PC-9 (cell line): ENCODE measurements at regions not wholly inside any gene's neighbourhood (a gene's known extent, or its start where the extent isn't known, plus 50 kb on each side); places are given as distances from the start of the nearest gene placed in this dataset.

Source experiments
- BruUV-seq: library from RNA; stranded (reverse); fragments of 400-500 nt; replicated peaks from 2 replicates; lab custom pipeline; 2021; lab: Mats Ljungman, UMichigan
- CTCF ChIA-PET: fragments of 300-600 bp; sonication (Branson Sonifier 250); formaldehyde crosslinking; loops from one replicate; lab custom pipeline; 2022; ENCODE audit warnings: antibody characterized with exemption; lab: Charles Lee
- POLR2A ChIA-PET: fragments of 300-600 bp; sonication (Branson Sonifier 250); formaldehyde crosslinking; loops from one replicate; lab custom pipeline; 2022; ENCODE audit warnings: antibody characterized with exemption; ENCODE audit not compliant: unreplicated experiment; lab: Charles Lee
- DNase-seq, 2 experiments: peaks; one replicate each; pipeline versions ENCODE4 v3.0.0 to v3.0.0-alpha.2; 2015 to 2022; ENCODE audit warnings: mixed read lengths in 1 of 2
- H2AFZ ChIP-seq: fragments of 200-600 bp; sonication (generic); 2 replicates; pipeline ENCODE4 v1.8.1; 2017; ENCODE audit warnings: antibody characterized with exemption
- H3F3A ChIP-seq: fragments of 200-600 bp; sonication (generic); 2 replicates; pipeline ENCODE4 v1.8.1; 2017; ENCODE audit warnings: antibody characterized with exemption, mild to moderate bottlenecking, low read depth; ENCODE audit not compliant: insufficient read depth
- H3K27ac ChIP-seq: fragments of 200-600 bp; sonication (generic); 2 replicates; pipeline ENCODE4 v1.6.1; 2016; ENCODE audit warnings: mixed run types
- H3K27me3 ChIP-seq: fragments of 200-600 bp; sonication (generic); 2 replicates; pipeline ENCODE4 v1.6.1; 2016; ENCODE audit warnings: low read depth, mixed run types; ENCODE audit not compliant: insufficient read depth
- H3K36me3 ChIP-seq: fragments of 200-600 bp; sonication (generic); 2 replicates; pipeline ENCODE4 v1.6.1; 2016; ENCODE audit warnings: low read depth, mixed run types
- H3K4me1 ChIP-seq: fragments of 200-600 bp; sonication (generic); replicated peaks from 2 replicates; pipeline ENCODE4 v1.6.1; 2016; ENCODE audit warnings: mixed run types; ENCODE audit not compliant: insufficient read depth
- H3K4me2 ChIP-seq: fragments of 200-600 bp; sonication (generic); 2 replicates; pipeline ENCODE4 v1.6.1; 2017; ENCODE audit warnings: mixed run types
- H3K4me3 ChIP-seq: fragments of 200-600 bp; sonication (generic); 2 replicates; pipeline ENCODE4 v1.6.1; 2016; ENCODE audit warnings: mixed run types
- H3K79me2 ChIP-seq: fragments of 200-600 bp; sonication (generic); 2 replicates; pipeline ENCODE4 v1.6.1; 2017; ENCODE audit warnings: low read depth, mixed run types
- H3K9me2 ChIP-seq: fragments of 200-600 bp; sonication (generic); 2 replicates; pipeline ENCODE4 v1.8.1; 2017; ENCODE audit warnings: mild to moderate bottlenecking; ENCODE audit not compliant: insufficient read depth
- H3K9me3 ChIP-seq: fragments of 200-600 bp; sonication (generic); 2 replicates; pipeline ENCODE4 v1.8.1; 2016; ENCODE audit warnings: low read depth; ENCODE audit not compliant: insufficient read depth
- H4K20me1 ChIP-seq: fragments of 200-600 bp; sonication (generic); 2 replicates; pipeline ENCODE4 v1.8.1; 2017; ENCODE audit not compliant: insufficient read depth
- EZH2 ChIP-seq: fragments of 200-600 bp; sonication (generic); IDR thresholded peaks from 2 replicates; pipeline ENCODE4 v1.8.0; 2017; ENCODE audit warnings: antibody characterized with exemption, low read depth
- intact Hi-C: fragments of 100-400 bp; cut with micrococcal nuclease; formaldehyde crosslinking; loops from one replicate; pipeline ENCODE4 v1.10.0; 2022; ENCODE audit not compliant: unreplicated experiment
- TF ChIP-seq, protein P1 (sequence below): fragments of 200-600 bp; sonication (generic); conservative IDR thresholded peaks from 2 replicates; pipeline ENCODE4 v1.6.1; 2017; ENCODE audit warnings: mixed run types, antibody characterized with exemption, mild to moderate bottlenecking, moderate library complexity

- TF ChIP-seq, protein P1, sequence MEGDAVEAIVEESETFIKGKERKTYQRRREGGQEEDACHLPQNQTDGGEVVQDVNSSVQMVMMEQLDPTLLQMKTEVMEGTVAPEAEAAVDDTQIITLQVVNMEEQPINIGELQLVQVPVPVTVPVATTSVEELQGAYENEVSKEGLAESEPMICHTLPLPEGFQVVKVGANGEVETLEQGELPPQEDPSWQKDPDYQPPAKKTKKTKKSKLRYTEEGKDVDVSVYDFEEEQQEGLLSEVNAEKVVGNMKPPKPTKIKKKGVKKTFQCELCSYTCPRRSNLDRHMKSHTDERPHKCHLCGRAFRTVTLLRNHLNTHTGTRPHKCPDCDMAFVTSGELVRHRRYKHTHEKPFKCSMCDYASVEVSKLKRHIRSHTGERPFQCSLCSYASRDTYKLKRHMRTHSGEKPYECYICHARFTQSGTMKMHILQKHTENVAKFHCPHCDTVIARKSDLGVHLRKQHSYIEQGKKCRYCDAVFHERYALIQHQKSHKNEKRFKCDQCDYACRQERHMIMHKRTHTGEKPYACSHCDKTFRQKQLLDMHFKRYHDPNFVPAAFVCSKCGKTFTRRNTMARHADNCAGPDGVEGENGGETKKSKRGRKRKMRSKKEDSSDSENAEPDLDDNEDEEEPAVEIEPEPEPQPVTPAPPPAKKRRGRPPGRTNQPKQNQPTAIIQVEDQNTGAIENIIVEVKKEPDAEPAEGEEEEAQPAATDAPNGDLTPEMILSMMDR = no peak
- TF ChIP-seq EZH2 = no peak
- Histone ChIP-seq H3K27ac (no peak overlapping the region), H3K27me3 (no peaks in the 10 kb centered on the region), H3K9me2 (no peaks in the 10 kb centered on the region), H3K4me2 (no peak overlapping the region), H3K4me3 (no peak overlapping the region), H3F3A (no peaks in the 10 kb centered on the region), H3K36me3 (no peaks in the 10 kb centered on the region), H3K9me3 (no peaks in the 10 kb centered on the region; the same call in 1 of the 2 replicates), H4K20me1 (no peaks in the 10 kb centered on the region), H3K79me2 (no peaks in the 10 kb centered on the region), H3K4me1 (peaks cover 8% of the 10 kb centered on the region), H2AFZ (no peak overlapping the region)
- no peak for DNase-seq
- POLR2A ChIA-PET = interaction anchor here (0.7 kb wide), 1 partner anchor 216 kb away, joined by 4 read pairs; no protein-coding TSS in a partner anchor
- no TSS peak for BruUV-seq
- intact Hi-C loops = no loop called here
- CTCF ChIA-PET = no interaction called here
These were observed 266.1 kb downstream of the HGF start for GRCh38 chr7:81503771-81504170.

DNA sequence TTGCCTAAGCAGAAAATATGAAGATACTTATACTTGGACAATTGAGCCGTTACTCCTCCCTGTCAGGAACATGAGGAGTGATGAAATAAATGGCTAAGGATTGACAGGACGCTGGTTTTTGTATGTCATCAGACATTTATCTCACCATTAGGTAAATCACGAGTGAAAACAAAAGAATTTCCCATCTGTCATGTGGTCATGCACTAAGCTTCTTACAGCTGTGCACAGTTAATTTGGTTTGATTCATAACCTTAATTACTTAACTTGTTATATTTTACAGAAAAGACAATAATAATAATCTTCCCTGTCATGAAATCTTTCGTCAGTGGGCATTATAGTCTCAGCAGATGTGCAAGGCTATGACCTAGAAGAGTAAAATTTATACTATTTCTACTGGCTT lies 266.5 kb downstream of the HGF start:
- peaks cover 10% of the 10 kb centered on the region for H3K4me1 ChIP-seq
- no peak overlapping the region for H3K27ac ChIP-seq
- no peaks in the 10 kb centered on the region for H3K79me2 ChIP-seq
- H2AFZ ChIP-seq = no peak overlapping the region
- DNase-seq = no peak
- no peak overlapping the region for H3K4me2 ChIP-seq
- intact Hi-C loops = no loop called here
- POLR2A ChIA-PET = no interaction called here
- H3K36me3 ChIP-seq = no peaks in the 10 kb centered on the region
- H3K27me3 ChIP-seq = no peaks in the 10 kb centered on the region
- H3F3A ChIP-seq = no peaks in the 10 kb centered on the region
- H3K9me2 ChIP-seq = no peaks in the 10 kb centered on the region
- TF ChIP-seq EZH2 = no peak
- TF ChIP-seq, protein P1 = no peak
- no peaks in the 10 kb centered on the region; the same call in 1 of the 2 replicates for H3K9me3 ChIP-seq
- BruUV-seq = no TSS peak
- CTCF ChIA-PET = no interaction called here
- no peaks in the 10 kb centered on the region for H4K20me1 ChIP-seq
- no peak overlapping the region for H3K4me3 ChIP-seq

- intact Hi-C loops = no loop called here
- ChIA-PET CTCF (interaction anchor here (0.5 to 3.3 kb wide), 5 partner anchors 18 to 1843 kb away, joined by 3 to 49 read pairs (median 3); no protein-coding TSS in a partner anchor), POLR2A (interaction anchor here (0.7 kb wide), 1 partner anchor 1641 kb away, joined by 3 read pairs; no protein-coding TSS in a partner anchor)
- no TSS peak for BruUV-seq
- Histone ChIP-seq H4K20me1 (no peaks in the 10 kb centered on the region), H3K9me3 (no peaks in the 10 kb centered on the region; the same call in 1 of the 2 replicates), H3K27ac (no peak overlapping the region), H2AFZ (no peak overlapping the region), H3K36me3 (no peaks in the 10 kb centered on the region), H3K9me2 (no peaks in the 10 kb centered on the region), H3K4me1 (peaks cover 10% of the 10 kb centered on the region), H3K4me2 (no peak overlapping the region), H3F3A (no peaks in the 10 kb centered on the region), H3K27me3 (no peaks in the 10 kb centered on the region), H3K4me3 (no peak overlapping the region), H3K79me2 (no peaks in the 10 kb centered on the region)
- no peak for DNase-seq
- TF ChIP-seq, protein P1 = 0 out of 2 replicates have a peak, but pooled peaks have one; percentile 23
- no peak for TF ChIP-seq EZH2
These were observed 268.6 kb downstream of the HGF start for GRCh38 chr7:81501220-81501619.
